GM18868 (cell line): ENCODE measurements at regions not wholly inside any gene's neighbourhood (a gene's known extent, or its start where the extent isn't known, plus 50 kb on each side); places are given as distances from the start of the nearest gene placed in this dataset.

Experiments
- ATAC-seq: cut with Tn5 transposase; IDR thresholded peaks from one replicate; pipeline ENCODE4 v1.9.1; 2021; ENCODE audit warnings: mild to moderate bottlenecking, moderate library complexity; ENCODE audit not compliant: unreplicated experiment

DNA sequence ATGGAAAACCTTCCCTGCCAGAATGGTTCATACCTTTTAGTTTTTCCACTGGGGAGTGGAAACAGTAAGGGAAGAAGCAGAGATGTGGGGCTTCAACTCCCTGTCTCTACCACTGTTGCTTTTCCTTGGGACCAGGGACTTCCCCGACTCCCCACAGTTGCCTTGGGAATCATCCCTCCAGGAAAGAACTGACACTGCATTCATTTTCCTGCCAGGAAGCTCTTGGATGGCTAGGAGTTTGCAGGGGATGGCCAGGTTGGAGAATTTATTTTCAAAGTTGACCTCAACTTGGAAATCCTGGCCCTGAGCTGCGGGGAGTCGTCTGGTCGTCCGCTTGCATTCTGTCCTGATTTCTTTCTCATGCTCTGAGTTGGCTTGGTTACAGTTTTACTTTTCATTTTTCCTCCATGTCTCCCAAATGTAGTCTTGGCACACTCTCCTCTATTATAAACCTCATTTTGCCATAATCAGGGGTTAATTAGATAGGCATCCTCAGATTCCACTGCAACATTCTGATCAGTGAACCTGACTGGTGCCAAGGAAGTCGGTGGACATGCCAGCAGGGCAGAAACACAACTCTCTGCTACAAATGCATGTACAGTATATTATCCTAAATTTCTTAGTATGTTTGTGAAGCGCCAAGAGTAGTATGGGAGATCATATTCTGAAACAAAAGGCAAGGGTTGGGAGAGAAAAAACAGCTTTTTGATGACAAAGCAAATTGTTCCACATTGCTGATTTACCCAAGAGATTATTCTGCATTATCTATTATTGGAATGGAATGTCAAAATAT, 220.5 kb upstream of the XYLT1 start:
- ATAC-seq: no peak

- no peak for ATAC-seq
Measured at GRCh38 chr16:17685447-17685846, 214.7 kb upstream of the XYLT1 start.

GRCh38 chr16:17683281-17683680, 212.5 kb upstream of the XYLT1 start:
- ATAC-seq: no peak

DNA sequence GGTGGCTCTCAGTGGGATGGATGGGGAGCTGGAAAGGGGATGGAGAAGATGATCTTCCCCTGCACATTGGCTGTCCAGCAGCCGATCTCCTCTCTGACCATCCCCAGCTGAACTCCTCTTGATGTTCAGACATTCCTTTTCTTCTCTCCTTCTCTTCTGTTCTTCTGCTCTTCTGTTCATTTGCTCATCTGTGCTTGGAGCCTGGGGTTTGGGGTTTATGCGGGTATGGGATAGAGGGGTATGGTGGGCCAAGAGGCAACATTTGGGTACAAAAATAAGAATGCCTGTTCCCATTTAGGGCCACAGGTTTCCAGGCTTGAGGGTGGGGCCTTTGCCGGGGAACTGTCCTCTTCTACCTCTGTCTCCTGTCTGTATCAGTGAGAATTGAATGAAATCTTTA, 205.4 kb upstream of the XYLT1 start:
- no peak for ATAC-seq

DNA sequence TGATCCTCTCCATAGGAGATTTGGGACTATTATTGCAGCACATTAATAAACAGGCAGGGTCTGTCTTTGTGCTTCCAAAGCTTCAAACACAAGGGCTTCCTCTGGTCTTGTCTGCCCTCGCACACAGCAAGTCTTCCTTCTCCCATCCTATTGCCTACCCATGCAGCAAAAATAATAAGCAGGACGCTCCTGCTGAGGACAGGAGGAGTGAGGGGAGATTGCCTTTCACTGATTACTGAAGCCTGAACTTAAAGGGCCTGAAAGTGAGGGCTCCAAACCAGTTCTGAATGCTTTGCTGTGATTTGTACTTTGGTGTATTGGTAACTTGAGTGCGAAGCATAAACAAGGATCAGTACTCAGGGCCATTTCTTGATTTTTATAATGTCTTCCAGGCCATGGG, 197.6 kb upstream of the XYLT1 start:
- no peak for ATAC-seq

DNA sequence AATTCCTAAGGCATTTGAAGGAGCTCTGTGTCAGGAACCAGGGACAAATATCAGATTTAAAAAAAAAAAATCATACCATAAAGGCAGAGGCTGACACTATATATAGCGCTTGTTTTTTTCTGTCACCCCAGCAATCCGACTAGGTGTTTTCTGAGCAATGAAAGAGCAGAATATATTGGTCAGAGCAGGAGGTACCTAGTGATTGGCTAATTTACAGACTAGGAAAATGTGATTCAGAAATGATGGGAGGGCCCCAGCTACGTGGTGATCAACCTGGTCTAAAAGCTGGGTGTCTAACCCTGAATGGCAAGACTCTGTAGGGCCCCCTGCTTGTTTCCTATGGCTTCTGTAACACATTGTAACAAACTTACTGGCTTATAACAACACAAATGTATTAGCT, 195.5 kb upstream of the XYLT1 start:
- no peak for ATAC-seq

DNA sequence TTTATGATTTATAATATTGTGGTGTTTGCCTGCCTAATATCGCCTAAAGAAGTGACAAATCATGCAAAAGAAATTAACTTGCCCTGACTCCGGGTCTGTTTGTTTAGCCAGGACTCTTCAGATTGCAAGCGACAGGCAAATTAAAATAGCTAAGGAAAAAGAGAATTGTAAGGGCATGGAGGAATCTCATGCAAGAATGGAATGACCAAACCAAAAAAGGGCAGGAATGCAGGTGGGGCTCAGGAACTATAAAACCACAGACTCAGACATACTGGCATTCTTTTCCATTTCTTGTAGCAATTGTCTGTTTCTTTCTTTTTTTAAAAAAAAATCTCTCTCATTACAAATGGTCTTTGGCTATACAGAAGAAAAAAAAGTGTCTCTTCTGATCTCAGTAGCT, 188.1 kb upstream of the XYLT1 start:
- no peak for ATAC-seq

- no peak for ATAC-seq
Measured at GRCh38 chr16:17657045-17657444, 186.3 kb upstream of the XYLT1 start.

DNA sequence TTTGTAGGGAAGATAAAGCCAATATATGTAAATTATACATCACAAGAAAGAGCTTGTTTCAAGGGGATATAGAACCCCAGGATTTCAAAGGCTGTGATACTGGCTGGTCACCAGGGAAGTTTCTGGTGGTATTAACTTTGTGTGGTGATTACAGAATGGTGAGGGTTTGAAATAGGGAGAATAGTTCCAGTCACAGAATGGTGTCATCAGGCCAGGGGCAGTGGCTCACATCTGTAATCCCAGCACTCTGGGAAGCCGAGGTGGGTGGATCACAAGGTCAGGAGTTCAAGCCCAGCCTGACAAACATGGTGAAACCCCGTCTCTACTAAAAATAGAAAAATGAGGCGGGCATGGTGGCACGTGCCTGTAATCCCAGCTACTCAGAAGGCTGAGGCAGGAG, 183.8 kb upstream of the XYLT1 start:
- ATAC-seq: no peak

DNA sequence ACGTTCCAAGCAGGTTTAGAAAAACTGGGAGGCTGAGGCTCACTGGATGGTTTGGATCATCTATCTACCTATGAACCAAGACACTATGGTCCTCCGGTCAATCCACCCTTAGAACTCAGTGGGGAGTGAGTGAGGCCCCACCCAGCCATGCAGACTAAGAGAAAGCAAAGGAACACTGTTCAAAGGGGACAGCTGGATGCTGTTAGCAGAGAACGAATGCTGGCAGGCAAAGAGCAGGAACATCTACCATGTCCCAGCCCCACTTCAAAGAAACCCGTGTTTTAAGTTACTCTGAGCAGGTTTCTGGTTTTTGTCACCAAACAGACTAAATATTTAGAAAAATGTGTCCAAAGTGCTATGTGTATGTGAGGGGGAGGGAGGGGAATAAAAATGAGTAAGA, 183.4 kb upstream of the XYLT1 start:
- no peak for ATAC-seq

DNA sequence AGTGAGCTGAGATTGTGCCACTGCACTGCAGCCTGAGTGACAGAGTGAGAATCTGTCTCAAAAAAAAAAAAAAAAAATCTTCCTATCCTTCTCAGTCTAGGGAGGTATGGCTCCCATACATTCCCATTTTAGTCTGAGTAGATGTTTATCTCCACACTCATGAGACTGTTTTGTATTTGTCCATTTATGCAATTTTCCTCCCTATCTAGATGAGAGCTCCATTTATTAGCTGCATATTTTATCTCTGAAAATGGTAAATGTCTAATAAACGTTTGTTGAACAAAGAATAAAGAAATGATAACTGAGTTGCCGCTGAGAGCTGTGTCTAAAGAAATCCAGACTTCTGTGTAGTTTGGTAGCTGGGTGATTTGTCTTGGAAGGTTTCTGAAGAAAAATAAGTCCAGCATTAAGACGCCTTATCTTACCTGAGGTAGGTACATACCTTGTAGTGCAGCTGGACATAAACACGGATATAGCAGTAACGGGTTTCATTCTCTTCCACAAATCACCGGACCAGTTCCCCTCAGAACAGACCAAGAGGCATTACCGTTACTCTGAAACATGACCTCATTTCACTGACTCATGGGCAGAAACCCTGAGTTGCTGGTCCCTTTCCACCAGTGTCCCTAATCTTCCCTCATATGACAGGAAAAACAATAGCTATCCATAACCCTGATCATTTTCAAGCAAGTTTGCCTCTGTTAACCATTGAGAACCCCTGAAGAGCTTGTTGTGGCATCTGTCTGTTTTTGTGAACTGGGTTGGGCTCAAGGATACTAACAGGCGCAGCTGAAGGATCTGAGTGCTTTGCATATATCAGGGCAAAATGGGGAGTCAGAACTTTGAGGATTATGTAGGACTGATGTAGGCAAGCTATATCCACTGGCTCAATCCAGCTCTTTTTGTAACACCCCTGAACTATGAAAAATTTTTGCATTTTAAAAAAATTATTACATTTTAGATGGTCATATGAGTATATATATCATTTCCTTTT, 177.4 kb upstream of the XYLT1 start:
- ATAC-seq: no peak

DNA sequence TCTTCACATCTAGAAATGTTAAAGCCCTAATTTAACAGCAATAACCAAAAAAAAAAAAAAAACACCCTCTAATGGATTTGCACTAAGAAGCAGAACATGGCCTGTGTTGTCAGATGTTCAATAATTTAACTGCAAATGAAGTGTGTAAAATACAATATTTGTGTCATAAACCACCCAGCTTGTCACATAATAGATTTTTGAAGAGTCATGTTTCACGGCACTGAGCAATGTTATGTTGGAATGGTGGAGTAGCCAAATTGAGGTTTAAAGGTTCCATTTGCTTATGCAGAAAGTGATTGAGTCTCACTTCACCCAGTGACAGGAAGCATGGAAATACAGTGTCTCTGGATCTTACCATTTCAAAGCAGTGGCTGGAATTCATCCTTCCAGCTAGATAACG, 173.2 kb upstream of the XYLT1 start:
- no peak for ATAC-seq

DNA sequence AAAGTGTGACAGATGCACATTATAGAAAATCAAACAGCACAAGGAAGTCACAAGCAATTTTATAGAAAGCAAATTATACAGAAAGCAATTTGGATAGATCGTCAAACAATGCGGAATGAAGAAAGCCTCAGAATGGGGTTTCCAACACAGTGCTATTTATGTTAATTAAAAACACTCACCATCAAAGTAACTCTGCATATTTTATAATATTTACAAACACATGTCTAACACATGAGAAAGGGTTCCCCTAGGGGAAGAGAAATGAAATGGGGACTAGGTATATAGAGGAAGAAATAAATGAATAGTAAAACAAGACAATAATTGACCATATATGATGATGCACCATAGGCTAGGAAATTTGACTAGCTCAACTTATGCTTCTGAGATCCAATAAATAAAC, 171.2 kb upstream of the XYLT1 start:
- no peak for ATAC-seq

DNA sequence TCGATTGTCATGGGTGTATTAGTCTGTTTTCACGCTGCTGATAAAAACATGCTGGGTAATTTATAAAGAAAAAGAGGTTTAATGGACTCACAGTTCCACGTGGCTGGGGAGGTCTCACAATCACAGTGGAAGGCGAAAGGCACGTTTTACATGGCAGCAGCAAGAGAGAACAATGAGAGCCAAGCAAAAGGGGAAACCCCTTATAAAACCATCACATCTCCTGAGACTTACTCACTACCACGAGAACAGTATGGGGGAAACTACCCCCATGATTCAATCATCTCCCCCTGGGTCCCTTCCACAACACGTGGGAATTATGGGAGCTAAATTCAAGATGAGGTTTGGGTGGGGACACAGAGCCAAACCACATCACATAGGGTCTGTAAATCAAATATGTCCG, 167.4 kb upstream of the XYLT1 start:
- no peak for ATAC-seq

GRCh38 chr16:17635183-17635582, 164.4 kb upstream of the XYLT1 start:
- no peak for ATAC-seq

DNA sequence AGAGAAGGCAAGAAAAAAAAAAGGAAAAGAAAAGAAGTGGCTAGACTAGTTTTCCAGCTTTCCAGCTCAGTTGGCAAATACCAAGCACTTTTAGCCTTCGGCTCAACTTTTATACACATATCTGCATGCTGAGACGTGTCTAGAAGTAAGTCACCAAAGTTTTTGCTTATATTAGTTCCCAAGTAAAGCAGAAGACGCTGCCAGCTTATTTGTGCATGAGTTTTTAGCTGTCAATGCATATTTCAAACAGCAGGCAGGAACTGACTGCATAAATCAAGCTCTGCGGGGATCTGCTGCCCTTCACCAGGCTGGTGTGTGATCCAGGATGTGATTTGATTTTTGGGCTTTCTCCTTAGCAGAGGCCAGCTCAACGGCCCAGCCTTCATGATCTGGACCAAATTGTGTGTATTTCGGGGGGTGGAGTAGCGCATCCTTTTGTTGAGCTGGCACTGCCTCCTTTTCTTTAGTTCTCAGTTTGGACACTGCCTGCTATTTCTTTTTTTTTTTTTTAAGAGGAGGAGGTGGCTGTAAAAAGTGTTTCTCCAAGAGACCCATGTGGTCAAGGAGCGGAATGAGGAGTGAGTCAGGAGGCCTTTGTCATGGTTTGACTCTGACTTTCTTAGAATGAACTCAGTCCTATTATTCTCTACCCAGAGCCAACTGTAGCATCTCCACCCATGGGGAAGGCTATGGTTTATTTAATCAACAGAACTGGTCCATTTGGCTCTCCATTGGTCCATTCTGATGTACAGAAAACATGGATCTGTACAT, 162.6 kb upstream of the XYLT1 start:
- no peak for ATAC-seq

DNA sequence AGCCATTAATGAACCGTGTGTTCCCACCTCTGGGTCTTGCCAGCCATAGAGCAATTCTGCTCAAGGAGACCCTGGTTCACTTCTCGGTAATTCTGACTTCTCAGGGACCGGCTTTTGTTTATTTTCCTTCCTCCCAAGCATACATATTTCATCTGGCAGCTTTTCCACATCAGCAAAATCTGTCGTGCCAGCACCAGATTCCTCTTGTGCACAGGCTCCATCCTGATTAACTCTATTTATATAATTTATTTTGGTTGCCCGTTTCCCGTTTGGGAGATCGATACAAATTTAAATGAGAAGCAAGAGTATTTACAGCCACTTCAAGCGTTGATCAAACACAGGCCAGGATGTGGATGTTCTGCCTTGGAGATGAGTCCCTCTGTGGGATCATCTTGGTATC, 161.9 kb upstream of the XYLT1 start:
- no peak for ATAC-seq

GRCh38 chr16:17629936-17630335, 159.2 kb upstream of the XYLT1 start:
- no peak for ATAC-seq

DNA sequence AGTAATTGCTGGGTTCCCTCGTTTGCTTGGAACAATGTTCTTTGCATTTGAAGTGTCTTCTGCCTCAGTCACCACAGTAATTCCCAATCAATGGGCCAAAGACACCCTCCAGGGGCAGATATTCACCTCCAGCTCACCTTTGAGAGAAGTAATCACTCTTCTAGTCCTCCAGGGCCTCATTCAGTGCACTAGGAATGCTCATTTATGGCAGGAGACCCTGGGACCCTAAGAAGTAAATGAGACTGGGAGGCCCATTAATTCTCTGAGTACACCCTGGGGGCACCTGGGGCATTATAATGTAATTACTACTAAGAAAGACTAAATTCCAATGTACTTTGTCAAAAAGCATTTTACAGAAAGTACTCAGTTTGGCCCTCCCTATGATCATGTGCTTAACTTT, 158.2 kb upstream of the XYLT1 start:
- ATAC-seq: no peak

DNA sequence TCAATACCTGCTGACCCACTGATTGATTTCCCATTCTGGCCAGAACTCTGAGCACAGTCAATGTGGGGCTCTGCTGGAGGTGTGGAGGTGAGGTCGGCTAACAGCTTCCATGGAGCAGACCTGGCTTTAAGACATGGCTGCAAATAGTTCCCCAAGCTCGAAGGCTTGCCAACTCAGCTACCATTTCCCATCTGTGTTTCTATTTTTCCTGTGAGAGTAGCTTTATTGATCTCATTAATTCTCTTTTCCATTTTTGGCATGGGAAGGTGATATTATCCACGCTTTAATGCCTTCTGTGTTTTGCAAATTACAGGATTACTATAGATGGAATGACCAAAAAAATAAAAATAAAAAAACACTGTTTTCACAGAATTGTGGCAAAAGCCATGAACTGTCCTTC, 151.6 kb upstream of the XYLT1 start:
- no peak for ATAC-seq

- no peak for ATAC-seq
Measured at GRCh38 chr16:17619261-17619660, 148.5 kb upstream of the XYLT1 start.
